Neural progenitor cell (in vitro differentiated cells): ENCODE measurements at regions not wholly inside any gene's neighbourhood (a gene's known extent, or its start where the extent isn't known, plus 50 kb on each side); places are given as distances from the start of the nearest gene placed in this dataset.

Experiments
- DNase-seq: peaks from one replicate; pipeline ENCODE4 v3.0.0-alpha.2; 2016; ENCODE audit warnings: low spot score
- H2AFZ ChIP-seq: fragments of 200-600 bp; sonication (generic); replicated peaks from 2 replicates; pipeline ENCODE4 v1.6.1; 2016; ENCODE audit warnings: antibody characterized with exemption
- H3F3A ChIP-seq: fragments of 200-600 bp; sonication (generic); 2 replicates; pipeline ENCODE4 v1.6.1; 2016; ENCODE audit warnings: antibody characterized with exemption, low read depth
- H3K27ac ChIP-seq: fragments of 200-600 bp; sonication (generic); 2 replicates; pipeline ENCODE4 v1.5.1; 2016; ENCODE audit warnings: mild to moderate bottlenecking
- H3K27me3 ChIP-seq: fragments of 200-600 bp; sonication (generic); 2 replicates; pipeline ENCODE4 v1.6.1; 2016; ENCODE audit warnings: mild to moderate bottlenecking, moderate library complexity
- H3K36me3 ChIP-seq: fragments of 200-600 bp; sonication (generic); 2 replicates; pipeline ENCODE4 v1.5.1; 2016
- H3K4me1 ChIP-seq: fragments of 200-600 bp; sonication (generic); 2 replicates; pipeline ENCODE4 v1.6.1; 2016; ENCODE audit warnings: mixed run types
- H3K4me2 ChIP-seq: fragments of 200-600 bp; sonication (generic); 2 replicates; pipeline ENCODE4 v1.6.1; 2016
- H3K4me3 ChIP-seq: fragments of 200-600 bp; sonication (generic); 2 replicates; pipeline ENCODE4 v1.5.1; 2016
- H3K79me2 ChIP-seq: fragments of 200-600 bp; sonication (generic); 2 replicates; pipeline ENCODE4 v1.6.1; 2016; ENCODE audit warnings: low read depth
- H3K9ac ChIP-seq: fragments of 200-600 bp; sonication (generic); 2 replicates; pipeline ENCODE4 v1.6.1; 2016
- H3K9me3 ChIP-seq: fragments of 200-600 bp; sonication (generic); 2 replicates; pipeline ENCODE4 v1.5.1; 2016; ENCODE audit warnings: low read depth
- H4K20me1 ChIP-seq: fragments of 200-600 bp; sonication (generic); 2 replicates; pipeline ENCODE4 v1.6.1; 2016; ENCODE audit warnings: low read depth
- H3K27ac Mint-ChIP-seq: 3 replicates; pipeline ENCODE4 v1.8.0; 2021; ENCODE audit warnings: mixed read lengths
- H3K27me3 Mint-ChIP-seq: 2 replicates; pipeline ENCODE4 v1.8.0; 2022; ENCODE audit warnings: low read depth, mild to moderate bottlenecking, inconsistent platforms, moderate library complexity, mixed read lengths; ENCODE audit not compliant: insufficient read depth
- H3K36me3 Mint-ChIP-seq: 3 replicates; pipeline ENCODE4 v1.8.0; 2021; ENCODE audit warnings: mixed read lengths
- H3K4me1 Mint-ChIP-seq: 3 replicates; pipeline ENCODE4 v1.8.0; 2021; ENCODE audit warnings: mixed read lengths
- H3K4me3 Mint-ChIP-seq: 3 replicates; pipeline ENCODE4 v1.8.0; 2021; ENCODE audit warnings: mild to moderate bottlenecking, moderate library complexity, mixed read lengths
- H3K9me3 Mint-ChIP-seq: 3 replicates; pipeline ENCODE4 v1.8.0; 2020; ENCODE audit warnings: mixed read lengths
- CTCF ChIP-seq: fragments of 200-600 bp; sonication (generic); IDR thresholded peaks from 2 replicates; pipeline ENCODE4 v1.5.1; 2017; ENCODE audit warnings: antibody characterized with exemption, mild to moderate bottlenecking
- EZH2 ChIP-seq: fragments of 200-600 bp; sonication (generic); IDR thresholded peaks from 2 replicates; pipeline ENCODE4 v1.6.1; 2017; ENCODE audit warnings: antibody characterized with exemption, mild to moderate bottlenecking, moderate library complexity
- EZH2phosphoT487 ChIP-seq: fragments of 200-600 bp; sonication (generic); IDR thresholded peaks from 2 replicates; pipeline ENCODE4 v1.6.1; 2017; ENCODE audit warnings: antibody characterized with exemption

- TF ChIP-seq EZH2phosphoT487 (no peak), EZH2 (no peak), CTCF (no peak)
- Histone ChIP-seq H2AFZ (no peak overlapping the region), H3F3A (no peaks in the 10 kb centered on the region), H3K4me2 (no peak overlapping the region), H3K27ac (no peak overlapping the region), H3K9me3 (no peaks in the 10 kb centered on the region), H3K4me3 (no peak overlapping the region), H3K36me3 (no peaks in the 10 kb centered on the region), H3K79me2 (no peaks in the 10 kb centered on the region), H3K9ac (no peak overlapping the region), H4K20me1 (no peaks in the 10 kb centered on the region), H3K27me3 (no peaks in the 10 kb centered on the region), H3K4me1 (no peaks in the 10 kb centered on the region)
- Mint-ChIP-seq H3K36me3 (no peaks in the 10 kb centered on the region), H3K27me3 (no peaks in the 10 kb centered on the region), H3K4me3 (no peak overlapping the region), H3K27ac (no peak overlapping the region), H3K9me3 (no peaks in the 10 kb centered on the region), H3K4me1 (peaks cover 1% of the 10 kb centered on the region)
- no peak for DNase-seq
These were observed 152.9 kb upstream of the ATXN1 start for GRCh38 chr6:16914184-16914583.

- Histone ChIP-seq H3K36me3 (no peaks in the 10 kb centered on the region), H3K79me2 (no peaks in the 10 kb centered on the region), H4K20me1 (no peaks in the 10 kb centered on the region), H3K4me1 (no peaks in the 10 kb centered on the region), H3K4me3 (no peak overlapping the region), H3K9me3 (no peaks in the 10 kb centered on the region), H3K4me2 (no peak overlapping the region), H2AFZ (no peak overlapping the region), H3K9ac (no peak overlapping the region), H3F3A (no peaks in the 10 kb centered on the region), H3K27me3 (no peaks in the 10 kb centered on the region), H3K27ac (no peak overlapping the region)
- no peaks in the 10 kb centered on the region for H3K27me3 Mint-ChIP-seq
- no peak overlapping the region for H3K4me3 Mint-ChIP-seq
- DNase-seq, result no peak
- TF ChIP-seq CTCF, result no peak
- TF ChIP-seq EZH2phosphoT487, result no peak
- no peak for TF ChIP-seq EZH2
- H3K4me1 Mint-ChIP-seq, result no peaks in the 10 kb centered on the region
- no peaks in the 10 kb centered on the region for H3K9me3 Mint-ChIP-seq
- no peaks in the 10 kb centered on the region for H3K36me3 Mint-ChIP-seq
- H3K27ac Mint-ChIP-seq, result no peak overlapping the region
These were observed 151.5 kb upstream of the ATXN1 start for GRCh38 chr6:16912756-16913155.

GRCh38 chr6:16911088-16911487, 149.8 kb upstream of the ATXN1 start:
- Mint-ChIP-seq H3K4me1 (no peaks in the 10 kb centered on the region), H3K27me3 (no peaks in the 10 kb centered on the region), H3K4me3 (no peak overlapping the region), H3K36me3 (no peaks in the 10 kb centered on the region), H3K9me3 (no peaks in the 10 kb centered on the region), H3K27ac (no peak overlapping the region)
- Histone ChIP-seq H3K79me2 (no peaks in the 10 kb centered on the region), H3K9ac (no peak overlapping the region), H3K9me3 (no peaks in the 10 kb centered on the region), H3K4me3 (no peak overlapping the region), H3K27me3 (no peaks in the 10 kb centered on the region), H4K20me1 (no peaks in the 10 kb centered on the region), H2AFZ (no peak overlapping the region), H3K4me2 (no peak overlapping the region), H3K36me3 (no peaks in the 10 kb centered on the region), H3K4me1 (no peaks in the 10 kb centered on the region), H3F3A (no peaks in the 10 kb centered on the region), H3K27ac (no peak overlapping the region)
- no peak for DNase-seq
- TF ChIP-seq EZH2phosphoT487 (no peak), EZH2 (no peak), CTCF (no peak)
